ENCODE measurements at regions not wholly inside any gene's neighbourhood (a gene's known extent, or its start where the extent isn't known, plus 50 kb on each side); places are given as distances from the start of the nearest gene placed in this dataset.
"Not testable (repeated sequence)": the region's sequence is repeated elsewhere in the genome, so short reads cannot be mapped to it uniquely, and the experiment has no call there.

GRCh38 chr1:181951213-181951612, 110.3 kb downstream of the ZNF648 start:
- no peak for DNase-seq (ENCODE audit: low read depth in 3 of 3, low spot score in 2 of 3)

GRCh38 chr1:181949500-181949899, 112.0 kb downstream of the ZNF648 start:
- no peak for DNase-seq (ENCODE audit: low read depth in 3 of 3, low spot score in 2 of 3)

GRCh38 chr1:181948372-181948771, 113.1 kb downstream of the ZNF648 start:
- DNase-seq (ENCODE audit: low read depth in 3 of 3, low spot score in 2 of 3) = no peak

GRCh38 chr1:181947441-181947840, 114.1 kb downstream of the ZNF648 start:
- DNase-seq (ENCODE audit: low read depth in 3 of 3, low spot score in 2 of 3) = no peak

GRCh38 chr1:181936768-181937581, 124.5 kb downstream of the ZNF648 start:
- DNase-seq (ENCODE audit: low read depth in 3 of 3, low spot score in 2 of 3) = peak; percentile 51 to 56 (median 52)

- no peak for DNase-seq (ENCODE audit: low read depth in 3 of 3, low spot score in 2 of 3)
These were observed 125.2 kb downstream of the ZNF648 start for GRCh38 chr1:181936269-181936668.

- no peak for DNase-seq (ENCODE audit: low read depth in 3 of 3, low spot score in 2 of 3)
These were observed 129.6 kb downstream of the ZNF648 start for GRCh38 chr1:181931873-181932272.

- DNase-seq (ENCODE audit: low read depth in 3 of 3, low spot score in 2 of 3) = no peak
These were observed 131.3 kb downstream of the ZNF648 start for GRCh38 chr1:181930187-181930586.

- no peak for DNase-seq (ENCODE audit: low read depth in 3 of 3, low spot score in 2 of 3)
These were observed 134.8 kb downstream of the ZNF648 start for GRCh38 chr1:181926697-181927096.

- not testable (repeated sequence) for DNase-seq (ENCODE audit: low read depth in 3 of 3, low spot score in 2 of 3)
These were observed 137.5 kb downstream of the ZNF648 start for GRCh38 chr1:181924034-181924433.

GRCh38 chr1:181919542-181919941, 142.0 kb downstream of the ZNF648 start:
- DNase-seq (ENCODE audit: low read depth in 3 of 3, low spot score in 2 of 3) = no peak

GRCh38 chr1:181918880-181919525, 142.5 kb downstream of the ZNF648 start:
- peak in 2 of 3 donors; percentile 5 to 29 for DNase-seq (ENCODE audit: low read depth in 3 of 3, low spot score in 2 of 3)

GRCh38 chr1:181911715-181912114, 149.8 kb downstream of the ZNF648 start:
- DNase-seq (ENCODE audit: low read depth in 3 of 3, low spot score in 2 of 3) = no peak

GRCh38 chr1:181910905-181911304, 150.6 kb downstream of the ZNF648 start:
- DNase-seq (ENCODE audit: low read depth in 3 of 3, low spot score in 2 of 3) = no peak

- DNase-seq (ENCODE audit: low read depth in 3 of 3, low spot score in 2 of 3) = no peak
These were observed 152.5 kb downstream of the ZNF648 start for GRCh38 chr1:181909010-181909409.

GRCh38 chr1:181906631-181907030, 154.9 kb downstream of the ZNF648 start:
- DNase-seq (ENCODE audit: low read depth in 3 of 3, low spot score in 2 of 3) = no peak

- DNase-seq (ENCODE audit: low read depth in 3 of 3, low spot score in 2 of 3) = no peak
These were observed 155.4 kb downstream of the ZNF648 start for GRCh38 chr1:181905944-181906597.

GRCh38 chr1:181898773-181899172, 162.7 kb downstream of the ZNF648 start:
- DNase-seq (ENCODE audit: low read depth in 3 of 3, low spot score in 2 of 3) = no peak

- DNase-seq (ENCODE audit: low read depth in 3 of 3, low spot score in 2 of 3) = no peak
These were observed 164.7 kb downstream of the ZNF648 start for GRCh38 chr1:181896824-181897223.

GRCh38 chr1:181894439-181894859, 167.1 kb downstream of the ZNF648 start:
- no peak for DNase-seq (ENCODE audit: low read depth in 3 of 3, low spot score in 2 of 3)

- no peak for DNase-seq (ENCODE audit: low read depth in 3 of 3, low spot score in 2 of 3)
These were observed 167.6 kb downstream of the ZNF648 start for GRCh38 chr1:181893937-181894336.

- not testable (repeated sequence) for DNase-seq (ENCODE audit: low read depth in 3 of 3, low spot score in 2 of 3)
These were observed 168.4 kb downstream of the ZNF648 start for GRCh38 chr1:181893150-181893549.

All from right renal cortex interstitium (tissue), 3 donors.